WI38 (cell line): ENCODE measurements at regions not wholly inside any gene's neighbourhood (a gene's known extent, or its start where the extent isn't known, plus 50 kb on each side); places are given as distances from the start of the nearest gene placed in this dataset.

Experiments used
- H3K4me3 ChIP-seq: 2 replicates; pipeline ENCODE4 v1.5.1; 2011; ENCODE audit warnings: low read depth, mild to moderate bottlenecking, control low read depth, low read length
- TF ChIP-seq, protein P1 (sequence below): IDR thresholded peaks from 2 replicates; pipeline ENCODE4 v1.5.1; 2012; ENCODE audit warnings: low read depth, mild to moderate bottlenecking, control low read depth, low read length

DNA sequence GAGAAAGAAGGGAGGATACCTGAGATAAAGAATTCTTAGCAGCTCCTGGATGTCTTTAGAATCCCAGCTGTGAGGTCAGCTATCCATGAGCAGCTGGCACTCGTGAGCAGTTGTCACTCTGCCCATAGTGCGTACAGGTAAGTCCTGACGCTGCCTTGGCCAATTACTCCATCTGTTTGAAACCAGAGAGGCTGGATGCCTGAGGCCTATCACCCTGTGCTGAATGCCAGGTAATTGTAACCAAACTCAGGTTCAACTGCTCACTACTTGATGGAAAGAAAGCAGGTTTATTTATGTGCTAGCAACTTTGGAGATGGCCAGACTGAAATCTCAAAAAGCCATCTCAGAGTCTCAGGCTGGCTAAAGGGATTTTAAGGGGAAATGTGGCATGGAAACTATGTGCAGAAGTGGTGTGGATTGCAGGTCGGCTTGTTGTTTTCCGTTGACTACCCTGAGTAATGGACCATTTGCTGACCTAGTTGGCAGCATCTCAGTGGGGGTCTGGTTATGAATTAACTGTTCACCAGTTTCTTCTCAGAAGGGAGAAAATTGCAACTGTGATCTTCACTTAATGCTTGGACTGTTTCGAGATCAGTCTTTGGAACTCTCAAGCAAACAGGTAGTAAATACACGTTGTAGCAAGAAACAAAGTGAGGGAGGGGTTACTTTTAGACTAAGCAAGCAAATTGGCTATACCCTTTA, 1614.0 kb upstream of the PCDH10 start:
- TF ChIP-seq, protein P1, sequence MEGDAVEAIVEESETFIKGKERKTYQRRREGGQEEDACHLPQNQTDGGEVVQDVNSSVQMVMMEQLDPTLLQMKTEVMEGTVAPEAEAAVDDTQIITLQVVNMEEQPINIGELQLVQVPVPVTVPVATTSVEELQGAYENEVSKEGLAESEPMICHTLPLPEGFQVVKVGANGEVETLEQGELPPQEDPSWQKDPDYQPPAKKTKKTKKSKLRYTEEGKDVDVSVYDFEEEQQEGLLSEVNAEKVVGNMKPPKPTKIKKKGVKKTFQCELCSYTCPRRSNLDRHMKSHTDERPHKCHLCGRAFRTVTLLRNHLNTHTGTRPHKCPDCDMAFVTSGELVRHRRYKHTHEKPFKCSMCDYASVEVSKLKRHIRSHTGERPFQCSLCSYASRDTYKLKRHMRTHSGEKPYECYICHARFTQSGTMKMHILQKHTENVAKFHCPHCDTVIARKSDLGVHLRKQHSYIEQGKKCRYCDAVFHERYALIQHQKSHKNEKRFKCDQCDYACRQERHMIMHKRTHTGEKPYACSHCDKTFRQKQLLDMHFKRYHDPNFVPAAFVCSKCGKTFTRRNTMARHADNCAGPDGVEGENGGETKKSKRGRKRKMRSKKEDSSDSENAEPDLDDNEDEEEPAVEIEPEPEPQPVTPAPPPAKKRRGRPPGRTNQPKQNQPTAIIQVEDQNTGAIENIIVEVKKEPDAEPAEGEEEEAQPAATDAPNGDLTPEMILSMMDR: no peak
- no peak overlapping the region for H3K4me3 ChIP-seq

DNA sequence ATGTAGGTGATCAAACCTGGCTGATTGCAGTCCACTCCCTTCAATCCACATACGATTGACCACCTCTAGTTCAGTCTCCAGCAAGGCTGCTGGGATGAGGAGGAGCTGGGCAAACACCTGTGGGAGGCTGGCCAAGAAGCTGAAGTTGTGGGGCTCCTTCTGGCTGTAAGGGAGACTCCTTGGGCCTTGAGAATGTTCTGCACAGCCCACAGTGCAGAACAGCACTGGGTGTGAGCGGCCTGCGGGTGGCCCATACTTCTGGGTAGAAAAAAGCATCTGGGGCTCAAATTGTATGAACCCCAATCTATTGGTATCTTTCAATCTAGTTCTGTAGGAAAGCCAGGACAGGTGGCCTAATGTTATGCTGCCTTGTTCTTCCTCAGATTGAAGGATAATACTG, 1608.8 kb upstream of the PCDH10 start:
- TF ChIP-seq, protein P1: no peak
- H3K4me3 ChIP-seq: no peak overlapping the region

DNA sequence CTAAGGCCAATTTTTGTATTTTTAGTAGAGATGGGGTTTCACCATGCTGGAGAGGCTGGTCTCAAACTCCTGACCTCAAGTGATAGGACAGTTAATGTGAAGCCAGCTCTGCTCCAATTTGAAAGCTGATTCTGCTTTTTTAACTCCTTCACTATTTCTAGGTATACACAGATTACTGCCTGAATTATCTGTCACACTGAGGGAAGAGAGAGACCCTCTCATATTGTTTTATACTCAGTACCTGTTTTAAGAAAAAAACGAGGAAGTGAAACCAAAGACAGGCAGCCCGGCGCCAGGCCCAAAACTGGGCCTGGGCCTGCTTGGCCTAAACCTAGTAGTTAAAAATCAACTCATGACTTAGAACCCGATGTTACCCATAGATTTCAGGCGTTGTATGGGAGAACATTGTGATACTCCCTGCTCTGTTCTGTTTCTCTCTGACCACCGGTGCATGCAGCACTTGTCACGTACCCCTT, 1601.5 kb upstream of the PCDH10 start:
- TF ChIP-seq, protein P1: no peak
- no peak overlapping the region for H3K4me3 ChIP-seq

DNA sequence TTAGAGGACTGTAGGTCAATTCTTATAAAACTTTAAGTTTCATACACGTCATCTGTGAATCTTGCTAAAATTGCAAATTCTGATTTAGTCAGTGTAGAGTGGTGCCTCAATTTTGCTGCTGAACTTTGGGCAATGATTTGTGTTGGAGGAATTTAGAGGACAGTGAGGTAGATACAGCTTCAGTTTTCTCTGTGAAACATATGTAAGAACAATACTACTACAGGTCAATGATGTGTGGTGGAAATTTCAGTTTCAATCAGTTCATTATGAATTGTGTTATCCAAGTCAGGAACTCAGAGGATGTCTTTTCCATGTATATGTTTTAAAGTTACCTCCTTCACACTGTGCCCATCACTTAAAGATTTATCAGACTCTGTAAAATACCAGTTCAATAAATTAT, 1597.8 kb upstream of the PCDH10 start:
- no peak overlapping the region for H3K4me3 ChIP-seq
- TF ChIP-seq, protein P1: no peak

DNA sequence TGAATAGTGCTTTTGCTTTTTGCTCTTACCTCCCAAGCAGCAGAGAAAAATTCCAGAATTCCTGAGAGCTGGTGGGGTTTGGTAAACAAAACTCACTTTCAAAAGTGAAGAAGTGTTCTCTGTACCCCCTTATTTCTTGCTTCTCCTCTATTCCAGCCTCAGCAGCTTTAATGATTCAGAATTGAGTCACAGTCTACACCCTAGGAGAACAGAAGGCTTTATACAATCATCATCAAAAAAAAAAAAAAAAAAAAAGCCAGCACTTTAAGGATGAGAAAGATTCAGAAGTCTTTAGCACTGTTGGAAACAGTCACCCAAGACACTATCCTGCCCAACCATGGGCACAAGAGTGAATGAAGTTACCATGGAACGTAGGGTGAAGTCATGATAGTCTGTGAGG, 1583.1 kb upstream of the PCDH10 start:
- TF ChIP-seq, protein P1: no peak
- H3K4me3 ChIP-seq: no peak overlapping the region

DNA sequence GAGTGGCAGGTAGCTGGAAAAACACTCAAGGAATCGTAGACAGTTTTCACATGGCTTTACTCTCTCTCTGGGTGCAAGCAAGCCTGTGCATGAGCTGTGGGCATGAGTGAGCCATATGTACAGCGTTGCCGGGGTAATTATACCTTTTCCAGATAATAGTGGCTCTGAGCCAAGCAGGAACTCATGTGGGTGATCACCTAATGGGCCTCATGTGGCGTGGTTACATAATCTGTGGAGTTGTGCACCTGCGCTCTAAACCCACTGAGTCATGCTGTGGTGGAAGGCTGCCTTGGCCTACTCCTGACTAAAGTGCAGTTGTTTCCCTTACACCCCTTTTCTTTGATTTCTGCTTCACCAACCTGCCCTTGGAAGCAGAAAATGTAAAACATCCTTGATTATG, 1564.5 kb upstream of the PCDH10 start:
- no peak overlapping the region for H3K4me3 ChIP-seq
- TF ChIP-seq, protein P1: no peak

DNA sequence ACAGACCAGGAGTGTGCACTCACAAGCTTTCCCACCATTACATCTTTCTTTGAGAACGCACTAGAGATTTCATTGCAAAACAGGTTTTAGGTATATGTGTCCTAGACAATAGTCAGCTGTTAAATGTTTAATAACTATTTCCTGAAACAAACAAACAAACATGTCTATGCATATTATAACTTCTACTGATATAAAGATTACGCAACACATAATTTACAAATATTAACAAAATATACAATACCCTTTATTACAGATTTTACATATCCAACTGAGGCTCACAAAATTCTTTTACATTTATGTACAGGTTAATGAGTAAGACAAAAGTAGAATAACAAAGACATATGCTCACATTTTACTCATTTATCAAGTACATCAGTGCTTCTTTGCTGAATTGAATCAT, 1554.0 kb upstream of the PCDH10 start:
- TF ChIP-seq, protein P1: no peak
- H3K4me3 ChIP-seq: no peak overlapping the region
